ENCODE measurements at regions not wholly inside any gene's neighbourhood (a gene's known extent, or its start where the extent isn't known, plus 50 kb on each side); places are given as distances from the start of the nearest gene placed in this dataset.
A peak's percentile ranks its signal among the peaks of the same experiment; 100 is the strongest.
"Not testable (repeated sequence)": the region's sequence is repeated elsewhere in the genome, so short reads cannot be mapped to it uniquely, and the experiment has no call there.

DNA sequence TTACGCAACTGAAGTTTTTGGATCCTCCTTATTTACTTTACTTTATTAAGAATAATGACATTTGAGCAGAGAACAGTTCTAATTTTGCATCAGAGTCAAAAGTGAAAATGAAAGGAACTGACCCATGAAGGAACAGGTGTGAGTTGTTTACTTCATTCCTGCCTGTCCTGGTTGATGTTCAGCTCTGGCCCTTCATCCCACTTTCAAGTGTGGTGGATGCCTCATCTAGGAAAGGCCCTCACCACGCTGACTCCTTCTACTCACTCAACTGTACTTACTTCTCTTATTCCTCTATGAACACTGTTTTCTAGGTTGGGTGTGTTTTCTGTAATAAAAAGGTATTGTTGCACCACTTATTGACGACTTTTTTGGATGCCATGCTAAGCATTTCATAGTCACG, 61.8 kb upstream of the PLEKHG4B start:
- H3K36me3 ChIP-seq = no peaks in the 10 kb centered on the region
- no peak for TF ChIP-seq CTCF (IDR thresholded peaks at IDR 0.05)
- TF ChIP-seq POLR2A (IDR thresholded peaks at IDR 0.05) = no peak
- 50 to 63% (median 54%) methylated on average over 4 of the region's 4 CpGs for WGBS, 4 donors
- no peak overlapping the region for H3K27ac ChIP-seq
- no peaks in the 10 kb centered on the region for H3K4me1 ChIP-seq
- no peaks in the 10 kb centered on the region for H3K9me3 ChIP-seq
- peaks cover 0 to 24% (median 0%) of the 10 kb centered on the region in 9 donors for H3K27me3 ChIP-seq
- no peak for DNase-seq
- ATAC-seq = no peak
- no peak overlapping the region for H3K4me3 ChIP-seq
- intact Hi-C loops (cut with DNase I) = no loop called here

DNA sequence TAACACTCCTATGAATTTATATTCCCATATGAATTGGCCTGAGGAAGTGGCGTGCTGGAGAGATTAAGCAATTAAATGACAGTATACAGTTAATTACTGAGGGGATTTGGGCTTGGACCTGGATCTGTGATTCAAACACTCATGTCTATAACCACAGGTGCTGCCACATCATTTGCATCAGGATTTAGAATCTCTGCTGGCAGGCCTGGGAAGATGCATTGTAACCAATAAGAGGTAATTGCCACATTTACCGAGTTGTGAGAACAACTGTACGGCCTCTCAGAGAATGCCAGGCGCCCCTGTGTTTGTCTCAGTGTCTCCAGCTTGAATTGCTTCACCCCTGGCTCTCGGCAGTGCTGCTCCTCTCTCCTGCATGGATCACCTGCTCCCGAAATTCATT, 61.4 kb upstream of the PLEKHG4B start:
- DNase-seq; H3K4me3 ChIP-seq; H3K4me1 ChIP-seq; H3K27ac ChIP-seq; intact Hi-C loops (cut with DNase I); ATAC-seq; H3K9me3 ChIP-seq; H3K36me3 ChIP-seq: not testable (repeated sequence)
- H3K27me3 ChIP-seq = peaks cover 0 to 24% (median 0%) of the 10 kb centered on the region in 9 donors
- 70 to 81% (median 73%) methylated on average over 6 of the region's 6 CpGs for WGBS, 4 donors

GRCh38 chr5:32165-32564, 59.8 kb upstream of the PLEKHG4B start:
- H3K36me3 ChIP-seq = no peaks in the 10 kb centered on the region
- no peaks in the 10 kb centered on the region for H3K9me3 ChIP-seq
- no peak overlapping the region for H3K27ac ChIP-seq
- ATAC-seq (no peak), DNase-seq (no peak)
- peaks cover 0 to 24% (median 4%) of the 10 kb centered on the region in 9 donors for H3K27me3 ChIP-seq
- TF ChIP-seq POLR2A (IDR thresholded peaks at IDR 0.05) (no peak), CTCF (IDR thresholded peaks at IDR 0.05) (no peak)
- intact Hi-C loops (cut with DNase I) = no loop called here
- 66 to 82% (median 77%) methylated on average over 4 of the region's 4 CpGs for WGBS, 4 donors
- no peaks in the 10 kb centered on the region for H3K4me1 ChIP-seq
- H3K4me3 ChIP-seq = no peak overlapping the region

- not testable (repeated sequence) for DNase-seq
- H3K27me3 ChIP-seq = peaks cover 0 to 25% (median 6%) of the 10 kb centered on the region in 9 donors
Measured at GRCh38 chr5:35521-35920, 56.4 kb upstream of the PLEKHG4B start.

GRCh38 chr5:37207-37606, 54.8 kb upstream of the PLEKHG4B start:
- H3K9me3 ChIP-seq; DNase-seq; H3K4me1 ChIP-seq; H3K27ac ChIP-seq; H3K4me3 ChIP-seq; H3K36me3 ChIP-seq; intact Hi-C loops (cut with DNase I): not testable (repeated sequence)
- peak in 3 of 4 donors; percentile 79 to 94 (median 91) for ATAC-seq
- peaks cover 0 to 14% (median 4%) of the 10 kb centered on the region in 9 donors for H3K27me3 ChIP-seq
- WGBS, 4 donors = 39 to 53% (median 40%) methylated on average over 11 of the region's 11 CpGs

More at GRCh38 chr5:35521-35920, 56.4 kb upstream of the PLEKHG4B start:
- intact Hi-C loops (cut with DNase I); H3K27ac ChIP-seq; H3K9me3 ChIP-seq; H3K36me3 ChIP-seq; H3K4me3 ChIP-seq; H3K4me1 ChIP-seq; ATAC-seq: not testable (repeated sequence)

DNA sequence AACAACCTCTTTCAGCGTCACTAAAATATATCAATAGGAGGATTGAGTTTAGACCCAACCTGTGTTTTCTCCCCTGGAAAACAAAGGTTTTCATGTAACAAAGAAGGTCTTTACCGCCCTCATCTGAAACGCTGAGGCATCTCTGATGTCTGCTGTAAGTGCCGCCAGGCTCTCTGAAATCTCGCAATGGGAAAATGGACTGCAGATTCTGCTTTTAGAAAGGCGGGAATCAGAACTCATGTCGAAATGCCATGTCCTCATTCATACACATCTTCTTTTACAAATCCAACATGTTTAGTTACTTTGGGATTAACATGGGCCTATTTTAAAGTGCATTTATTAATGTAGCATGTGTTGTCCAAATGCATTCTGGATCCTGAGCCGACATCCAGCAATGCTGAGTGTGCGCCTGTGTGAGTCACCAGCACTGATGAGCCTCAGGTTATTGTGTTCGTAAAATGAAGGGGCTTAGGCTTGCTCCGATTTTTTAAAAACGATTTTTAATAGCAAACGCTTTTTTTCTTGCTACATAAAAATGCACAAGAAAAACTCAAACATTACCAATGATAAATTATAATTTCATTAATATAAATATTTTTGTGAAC, 51.9 kb upstream of the PLEKHG4B start:
- Histone ChIP-seq H3K9me3 (no peaks in the 10 kb centered on the region), H3K4me1 (no peaks in the 10 kb centered on the region), H3K27ac (no peak overlapping the region), H3K36me3 (no peaks in the 10 kb centered on the region), H3K27me3 (peaks cover 0 to 15% (median 3%) of the 10 kb centered on the region in 9 donors), H3K4me3 (no peak overlapping the region)
- DNase-seq = no peak
- TF ChIP-seq POLR2A (IDR thresholded peaks at IDR 0.05) (no peak), CTCF (IDR thresholded peaks at IDR 0.05) (no peak)
- ATAC-seq = no peak
- WGBS, 4 donors = 75 to 81% (median 79%) methylated on average over 13 of the region's 13 CpGs
- intact Hi-C loops (cut with DNase I) = no loop called here

Data from heart left ventricle (tissue), 16 donors.